ENCODE measurements at regions not wholly inside any gene's neighbourhood (a gene's known extent, or its start where the extent isn't known, plus 50 kb on each side); places are given as distances from the start of the nearest gene placed in this dataset.

DNA sequence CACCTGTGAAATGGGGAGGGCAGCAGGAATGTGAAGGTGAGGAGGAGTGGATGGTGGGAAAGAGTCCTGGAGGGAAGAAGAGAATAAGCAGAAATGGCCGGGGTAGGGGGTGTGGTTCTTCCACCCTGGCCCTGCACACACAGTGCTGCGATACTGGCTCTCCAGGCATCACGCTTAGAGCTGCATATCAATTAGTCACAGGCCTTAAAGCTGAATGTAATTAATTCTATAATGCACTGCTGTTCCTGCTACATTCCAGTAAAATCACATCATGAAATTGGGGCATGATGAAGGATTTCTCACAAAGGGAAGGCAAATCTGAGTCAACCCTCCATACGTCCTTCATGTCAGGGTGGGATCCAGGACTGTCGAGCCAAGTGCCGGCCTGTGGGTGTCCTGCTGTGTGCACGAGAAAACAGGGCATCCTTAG is 566.1 kb downstream of the BCL11B start:
- no peak for DNase-seq (ENCODE audit: low spot score)
- intact Hi-C loops (cut with DNase I) = no loop called here

DNA sequence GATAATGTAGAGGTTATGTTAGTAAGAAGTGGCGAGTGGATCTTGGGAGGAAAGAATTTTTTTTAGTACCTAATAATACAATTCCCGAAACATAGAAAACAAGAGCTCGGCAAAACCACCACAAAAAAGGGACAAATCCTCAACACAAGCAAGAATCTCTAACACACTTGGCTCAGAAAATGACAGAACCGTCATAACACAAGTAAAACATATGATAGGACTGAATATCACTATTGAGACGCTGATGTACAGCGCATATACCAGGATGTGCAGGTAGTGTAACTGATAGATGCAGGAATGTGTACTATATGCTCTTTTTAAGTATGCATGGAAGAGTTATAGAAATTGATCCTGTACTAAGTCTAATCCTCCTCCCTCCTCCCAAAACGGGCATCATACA is 564.5 kb downstream of the BCL11B start:
- intact Hi-C loops (cut with DNase I) = no loop called here

GRCh38 chr14:98708555-98708954 is 563.4 kb downstream of the BCL11B start:
- intact Hi-C loops (cut with DNase I) = no loop called here
- no peak for DNase-seq (ENCODE audit: low spot score)

More for the DNA sequence above, 564.5 kb downstream of the BCL11B start:
- DNase-seq (ENCODE audit: low spot score) = no peak

GRCh38 chr14:98711453-98711852 is 560.5 kb downstream of the BCL11B start:
- no peak for DNase-seq (ENCODE audit: low spot score)
- intact Hi-C loops (cut with DNase I) = no loop called here

- intact Hi-C loops (cut with DNase I) = no loop called here
- DNase-seq (ENCODE audit: low spot score) = no peak
Measured at GRCh38 chr14:98714626-98715425, 557.2 kb downstream of the BCL11B start.

GRCh38 chr14:98716133-98716532 is 555.9 kb downstream of the BCL11B start:
- intact Hi-C loops (cut with DNase I) = no loop called here

GRCh38 chr14:98721061-98721460 is 550.9 kb downstream of the BCL11B start:
- intact Hi-C loops (cut with DNase I) = no loop called here

More at GRCh38 chr14:98716133-98716532, 555.9 kb downstream of the BCL11B start:
- no peak for DNase-seq (ENCODE audit: low spot score)

GRCh38 chr14:98724734-98725133 is 547.3 kb downstream of the BCL11B start:
- intact Hi-C loops (cut with DNase I) = no loop called here
- no peak for DNase-seq (ENCODE audit: low spot score)

More at GRCh38 chr14:98721061-98721460, 550.9 kb downstream of the BCL11B start:
- no peak for DNase-seq (ENCODE audit: low spot score)

DNA sequence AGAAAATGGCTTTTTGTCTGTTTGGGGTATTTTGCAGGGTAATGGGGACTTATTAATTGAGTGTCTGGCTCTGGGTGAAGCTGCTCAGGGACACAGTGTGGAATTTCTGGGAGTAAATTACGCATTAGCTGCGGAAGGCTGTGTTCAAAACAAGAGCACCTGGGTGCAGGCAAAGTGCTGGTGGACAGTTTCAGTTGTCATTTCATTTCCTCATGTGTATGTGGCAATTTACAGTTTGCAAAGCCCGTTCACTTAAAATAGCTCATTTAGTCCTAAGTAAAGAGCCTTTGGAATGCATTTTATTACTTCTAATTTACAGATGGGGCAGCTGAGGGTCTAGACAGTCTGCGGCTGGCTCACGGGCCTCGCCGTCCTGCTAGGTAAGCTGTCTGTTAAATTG is 546.8 kb downstream of the BCL11B start:
- no peak for DNase-seq (ENCODE audit: low spot score)
- intact Hi-C loops (cut with DNase I) = no loop called here

- no peak for DNase-seq (ENCODE audit: low spot score)
- intact Hi-C loops (cut with DNase I) = no loop called here
Measured at GRCh38 chr14:98725676-98726075, 546.3 kb downstream of the BCL11B start.

DNA sequence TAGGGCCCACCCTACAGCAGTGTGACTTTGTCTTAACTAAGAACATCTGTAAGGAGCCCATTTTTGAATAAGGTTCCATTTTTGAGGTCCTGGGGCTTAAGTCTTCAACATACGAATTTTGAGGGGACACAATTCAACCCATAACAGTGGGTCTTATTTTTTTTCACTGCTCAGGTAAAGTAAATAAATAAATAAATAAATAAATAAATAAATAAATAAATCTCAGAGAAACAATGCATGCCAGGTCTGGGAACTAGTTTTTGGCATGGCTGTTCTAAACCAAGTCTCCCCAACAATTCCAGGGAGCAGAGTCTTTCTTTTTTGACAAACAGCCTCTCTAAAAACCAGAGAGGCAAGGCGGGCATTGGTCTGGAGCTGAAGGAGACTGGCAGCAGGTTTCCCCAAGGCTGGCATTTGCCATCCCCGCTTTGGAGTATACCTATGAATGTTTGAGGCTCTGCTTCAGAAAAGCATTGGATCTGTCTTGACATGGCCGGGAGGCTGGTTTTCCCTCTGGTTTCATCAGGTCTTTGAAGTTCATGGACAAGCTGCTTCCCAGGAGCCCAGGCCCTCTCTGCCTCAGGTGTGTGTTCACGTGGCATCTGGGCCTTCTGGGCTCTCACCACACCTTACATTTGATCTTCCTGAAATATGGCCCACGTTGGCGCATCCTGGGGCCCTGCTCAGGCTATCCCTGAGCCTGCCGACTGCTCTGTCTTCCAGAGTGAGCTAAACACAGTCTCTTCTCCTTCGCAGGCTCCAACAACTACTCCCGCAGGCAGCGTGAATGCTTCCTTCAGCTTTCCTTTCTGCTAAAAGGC is 545.2 kb downstream of the BCL11B start:
- no peak for DNase-seq (ENCODE audit: low spot score)
- intact Hi-C loops (cut with DNase I) = no loop called here

- no peak for DNase-seq (ENCODE audit: low spot score)
- intact Hi-C loops (cut with DNase I) = no loop called here
Measured at GRCh38 chr14:98728024-98728423, 544.0 kb downstream of the BCL11B start.

- no peak for DNase-seq (ENCODE audit: low spot score)
Measured at GRCh38 chr14:98728836-98729235, 543.2 kb downstream of the BCL11B start.

DNA sequence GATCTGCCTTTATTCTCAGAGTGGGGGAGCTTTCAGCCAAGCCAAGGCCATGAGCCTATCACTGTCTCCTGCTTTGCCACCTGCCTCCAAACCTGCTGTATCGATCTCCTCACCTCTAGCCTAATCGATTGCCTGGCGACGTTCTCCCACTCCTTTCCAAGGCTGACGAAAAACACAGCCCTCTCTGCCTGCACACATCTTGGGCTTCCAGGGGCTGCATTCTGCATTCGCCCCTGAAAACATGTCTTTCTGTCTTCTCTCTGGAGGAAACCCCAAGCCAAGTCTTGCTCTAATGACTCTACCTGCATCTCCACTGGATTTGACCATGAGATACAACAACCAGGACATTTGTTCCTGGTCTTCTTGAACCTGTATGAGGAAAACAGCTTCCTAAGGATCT is 540.7 kb downstream of the BCL11B start:
- no peak for DNase-seq (ENCODE audit: low spot score)
- intact Hi-C loops (cut with DNase I) = no loop called here

More at GRCh38 chr14:98728836-98729235, 543.2 kb downstream of the BCL11B start:
- intact Hi-C loops (cut with DNase I) = no loop called here

GRCh38 chr14:98731701-98732100 is 540.3 kb downstream of the BCL11B start:
- intact Hi-C loops (cut with DNase I) = no loop called here
- no peak for DNase-seq (ENCODE audit: low spot score)

- no peak for DNase-seq (ENCODE audit: low spot score)
- intact Hi-C loops (cut with DNase I) = no loop called here
Measured at GRCh38 chr14:98733536-98733935, 538.5 kb downstream of the BCL11B start.

GRCh38 chr14:98736701-98737338 is 535.2 kb downstream of the BCL11B start:
- intact Hi-C loops (cut with DNase I) = no loop called here

DNA sequence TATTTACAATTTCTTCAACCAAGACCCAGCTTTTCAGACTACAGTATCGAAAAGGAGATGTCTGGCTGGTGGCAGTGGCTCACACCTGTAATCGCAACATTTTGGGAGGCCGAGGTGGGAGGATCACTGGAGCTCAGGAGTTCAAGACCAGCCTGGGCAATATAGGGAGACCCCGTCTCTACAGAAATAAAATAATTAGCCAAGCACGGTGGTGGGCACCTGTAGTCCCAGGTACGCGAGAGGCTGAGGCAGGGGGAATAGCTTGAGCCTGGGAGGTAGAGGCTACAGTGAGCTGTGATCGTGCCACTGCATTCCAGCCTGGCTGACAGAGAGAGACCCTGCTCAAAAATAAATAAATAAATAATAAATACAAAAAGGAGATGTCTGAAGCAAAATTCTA is 530.5 kb downstream of the BCL11B start:
- intact Hi-C loops (cut with DNase I) = no loop called here
- DNase-seq (ENCODE audit: low spot score) = no peak

More at GRCh38 chr14:98736701-98737338, 535.2 kb downstream of the BCL11B start:
- DNase-seq (ENCODE audit: low spot score) = no peak

DNA sequence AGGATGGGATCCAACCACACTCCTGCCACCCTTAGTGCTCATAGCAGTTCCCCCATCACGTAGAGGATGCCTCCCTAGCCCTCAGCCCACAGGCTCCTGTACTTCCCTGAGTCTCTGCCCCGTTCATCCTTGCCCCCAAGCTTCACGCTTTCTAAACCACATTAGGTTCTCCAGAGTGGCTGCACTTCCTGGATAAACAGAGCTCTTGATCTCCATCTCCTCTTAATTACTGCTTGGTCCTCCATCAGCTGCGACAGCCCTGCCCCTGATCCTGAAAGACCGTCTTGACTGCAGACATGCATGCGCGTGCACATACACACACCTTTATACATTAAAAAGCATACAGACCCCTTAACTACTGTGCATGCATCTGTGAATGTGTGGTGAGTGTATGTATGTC is 530.0 kb downstream of the BCL11B start:
- DNase-seq (ENCODE audit: low spot score) = no peak
- intact Hi-C loops (cut with DNase I) = no loop called here

- intact Hi-C loops (cut with DNase I) = no loop called here
- no peak for DNase-seq (ENCODE audit: low spot score)
Measured at GRCh38 chr14:98743536-98743935, 528.5 kb downstream of the BCL11B start.
